ENCODE measurements at regions not wholly inside any gene's neighbourhood (a gene's known extent, or its start where the extent isn't known, plus 50 kb on each side); places are given as distances from the start of the nearest gene placed in this dataset.
A peak's percentile ranks its signal among the peaks of the same experiment; 100 is the strongest.

GRCh38 chr9:90368928-90369327 is 273.7 kb downstream of the DIRAS2 start:
- no peak for DNase-seq

- DNase-seq, result no peak
Measured at GRCh38 chr9:90379771-90380170, 262.9 kb downstream of the DIRAS2 start.

- DNase-seq, result no peak
Measured at GRCh38 chr9:90385146-90385545, 257.5 kb downstream of the DIRAS2 start.

DNA sequence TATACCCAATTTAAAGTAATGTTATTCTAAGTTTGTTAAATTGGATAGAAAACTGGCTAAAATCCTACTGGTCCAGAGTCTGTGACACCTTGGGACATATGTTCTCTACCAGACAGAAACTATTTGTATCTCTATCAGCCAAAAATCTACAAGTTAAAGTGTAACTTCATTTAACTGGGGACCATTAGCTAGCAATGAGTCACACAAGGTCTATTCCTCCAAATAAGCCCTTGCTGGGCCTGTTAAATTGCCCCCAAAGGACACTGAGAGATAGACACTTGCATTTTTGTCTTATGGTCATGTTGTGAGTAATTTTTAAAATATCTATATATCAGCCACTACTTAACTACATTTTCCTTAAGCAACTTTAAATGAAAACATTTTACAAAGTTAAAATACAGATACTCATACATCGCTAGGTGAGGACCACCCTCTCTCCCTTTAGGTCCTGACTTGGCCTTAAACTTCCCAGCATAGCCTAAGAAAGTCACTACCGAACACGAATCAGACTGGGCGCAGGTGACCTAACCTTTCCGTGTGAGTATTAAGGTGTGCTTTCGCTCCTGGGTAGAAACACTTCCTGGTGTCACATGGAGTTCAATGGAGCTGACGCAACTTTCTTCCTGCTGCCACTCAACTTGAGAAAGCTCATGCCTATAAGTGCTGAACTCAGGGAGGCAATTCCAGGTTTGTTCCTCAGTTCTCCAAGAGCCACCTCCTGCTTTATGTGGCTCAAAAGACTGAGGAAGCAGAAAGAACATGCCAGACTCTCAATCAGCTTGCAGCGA is 249.1 kb downstream of the DIRAS2 start:
- no peak for DNase-seq

- no peak for DNase-seq
Measured at GRCh38 chr9:90394871-90395270, 247.8 kb downstream of the DIRAS2 start.

DNA sequence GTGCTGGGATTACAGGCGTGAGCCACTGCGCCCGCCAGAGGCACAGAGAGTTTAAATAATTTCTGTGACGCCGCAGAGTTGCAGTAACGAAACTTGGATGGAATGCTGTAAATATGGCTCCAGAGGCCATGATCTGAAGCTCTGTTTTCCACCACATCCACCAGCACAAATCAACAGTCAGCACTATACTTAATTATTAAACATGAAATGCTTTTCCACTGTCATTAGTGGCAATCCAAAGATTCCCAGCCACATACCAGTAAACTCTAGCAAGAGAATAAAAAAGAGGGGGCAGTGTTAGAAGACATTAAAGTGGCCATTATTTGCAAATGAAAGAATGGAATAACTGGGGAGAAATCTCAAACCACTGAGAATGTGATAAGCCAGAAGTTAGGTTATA is 242.5 kb downstream of the DIRAS2 start:
- no peak for DNase-seq

DNA sequence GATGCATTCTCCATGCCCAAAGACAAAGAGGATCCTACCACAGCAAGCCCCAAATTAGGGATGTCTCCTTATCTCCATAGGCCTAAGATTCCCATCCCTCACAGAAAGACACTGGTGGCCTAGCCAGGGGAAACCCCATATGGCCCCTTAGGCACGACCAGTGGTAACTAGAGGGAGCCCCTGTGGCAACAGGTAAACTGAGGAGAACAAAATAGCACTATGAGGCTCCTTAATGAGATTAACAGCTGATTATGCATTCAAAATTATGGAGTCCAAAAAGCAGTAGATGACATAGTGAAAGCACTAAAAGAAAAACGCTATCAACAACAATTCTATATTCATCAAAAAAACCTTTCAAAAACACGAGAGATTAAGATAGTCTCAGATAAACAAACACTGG is 234.0 kb downstream of the DIRAS2 start:
- no peak for DNase-seq

DNA sequence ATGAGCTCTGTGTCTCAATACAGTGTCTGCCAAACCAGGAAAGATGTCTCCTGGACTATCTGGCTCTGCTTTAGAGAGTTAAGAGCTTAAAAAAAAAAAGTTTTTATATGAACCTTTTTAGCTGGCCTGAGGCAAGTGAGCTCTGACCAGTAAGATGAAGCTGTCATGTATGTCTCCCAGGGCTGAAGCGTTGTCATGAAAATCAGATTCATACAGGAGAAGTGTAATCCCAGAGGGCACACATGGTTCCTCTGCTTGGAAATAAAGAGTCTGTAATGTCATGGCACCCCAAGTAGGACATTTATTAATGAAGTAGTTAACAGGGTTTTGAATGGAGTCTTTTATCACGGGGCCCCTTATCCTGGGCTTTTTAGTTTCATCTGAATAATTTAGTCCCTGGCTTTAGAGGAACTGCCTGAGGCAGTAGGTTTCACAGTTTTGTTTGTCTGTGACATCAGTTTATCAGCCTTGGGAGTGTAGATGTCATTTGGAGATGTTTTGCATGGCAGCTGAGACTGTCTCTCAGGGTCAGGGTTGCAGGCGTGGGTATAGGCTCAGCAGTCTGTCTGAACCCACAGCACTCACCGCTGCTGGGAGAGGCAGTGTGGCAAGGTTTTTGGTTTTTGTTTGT is 223.3 kb downstream of the DIRAS2 start:
- no peak for DNase-seq

GRCh38 chr9:90420211-90420610 is 222.4 kb downstream of the DIRAS2 start:
- DNase-seq, result no peak

- DNase-seq, result peak in 1 of 2 donors; percentile 25
Measured at GRCh38 chr9:90420768-90421513, 221.7 kb downstream of the DIRAS2 start.

DNA sequence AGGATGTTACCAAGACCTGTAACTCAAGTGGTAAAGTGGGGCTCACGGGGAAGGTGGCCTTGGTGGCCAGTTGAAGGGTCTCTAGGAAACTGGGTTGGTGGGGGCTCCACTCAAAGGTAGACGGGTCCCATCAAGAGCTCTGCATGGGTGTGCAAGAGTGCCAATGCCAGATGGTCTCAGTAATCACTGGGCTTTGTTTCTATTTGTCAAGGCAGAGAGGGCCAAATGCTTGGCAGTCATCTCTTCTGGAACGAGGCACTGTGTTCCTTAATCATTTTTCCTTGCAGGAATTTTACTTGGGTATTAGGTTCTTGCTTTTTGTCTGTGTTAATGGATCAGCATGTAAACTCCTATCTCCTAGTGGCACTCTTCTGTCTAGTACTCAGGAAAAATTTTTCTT is 220.8 kb downstream of the DIRAS2 start:
- DNase-seq, result no peak

DNA sequence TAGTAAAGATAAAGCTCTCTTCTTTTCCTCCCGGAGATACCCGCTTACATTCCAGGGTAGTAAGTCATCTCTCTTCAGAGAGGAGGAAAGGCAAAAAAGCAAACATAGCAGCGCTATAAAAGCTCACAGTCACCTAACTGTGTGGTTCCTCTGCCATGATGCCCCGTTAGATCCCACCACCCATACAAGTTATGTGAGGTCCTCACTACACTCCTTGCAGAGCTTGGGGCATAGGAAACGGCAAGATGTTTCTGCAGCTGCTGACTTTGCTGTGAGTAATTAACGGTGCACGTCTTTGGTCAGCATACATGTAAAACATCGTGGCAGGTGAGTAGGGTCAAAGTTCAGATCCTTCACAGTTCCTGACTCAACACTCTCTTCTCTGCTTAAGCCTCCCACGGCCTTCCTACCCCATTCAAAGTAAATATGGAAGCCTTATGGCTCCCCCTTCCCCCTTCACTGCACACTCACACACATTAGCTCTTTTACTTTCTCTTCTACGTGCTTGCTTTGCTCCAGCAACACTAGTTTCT is 218.9 kb downstream of the DIRAS2 start:
- no peak for DNase-seq

DNA sequence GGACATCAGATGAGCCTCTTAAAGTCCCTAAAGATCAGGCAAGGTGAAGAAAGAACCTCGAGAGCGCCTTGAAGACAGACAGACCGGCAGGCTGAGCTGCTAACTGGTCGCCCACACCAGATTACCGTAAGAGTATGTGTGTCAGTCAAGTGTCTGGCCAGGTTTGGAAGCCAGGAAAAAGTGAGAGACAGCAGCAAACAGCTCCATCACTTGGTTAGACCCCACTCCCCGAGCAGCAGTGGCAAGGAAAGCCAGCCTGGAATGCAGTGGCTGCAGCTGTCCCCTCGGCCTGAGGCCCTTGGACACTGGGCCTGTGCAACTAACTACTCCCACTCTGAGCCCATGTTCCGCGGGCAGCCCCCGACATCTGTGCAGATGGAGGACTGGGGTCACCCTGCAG is 214.1 kb downstream of the DIRAS2 start:
- DNase-seq, result no peak

DNA sequence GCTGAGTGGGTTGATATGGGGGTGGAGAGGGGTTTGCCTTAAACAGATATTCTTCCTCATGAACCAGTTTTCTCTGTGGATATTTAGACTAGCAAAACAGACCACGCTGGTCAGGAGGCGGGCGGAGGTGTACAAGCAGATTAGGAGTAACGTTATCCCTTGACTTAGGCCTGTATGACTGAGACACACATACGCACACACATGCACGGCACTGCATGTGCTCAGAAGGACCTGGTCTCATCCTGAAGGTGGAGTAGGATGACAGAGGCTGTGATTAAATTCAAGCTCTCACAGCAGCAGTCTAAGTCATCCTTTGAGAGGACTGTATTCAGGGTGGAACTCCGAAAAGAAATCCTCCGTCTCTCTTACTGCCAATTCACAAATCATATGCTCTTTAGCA is 209.7 kb downstream of the DIRAS2 start:
- DNase-seq, result no peak

DNA sequence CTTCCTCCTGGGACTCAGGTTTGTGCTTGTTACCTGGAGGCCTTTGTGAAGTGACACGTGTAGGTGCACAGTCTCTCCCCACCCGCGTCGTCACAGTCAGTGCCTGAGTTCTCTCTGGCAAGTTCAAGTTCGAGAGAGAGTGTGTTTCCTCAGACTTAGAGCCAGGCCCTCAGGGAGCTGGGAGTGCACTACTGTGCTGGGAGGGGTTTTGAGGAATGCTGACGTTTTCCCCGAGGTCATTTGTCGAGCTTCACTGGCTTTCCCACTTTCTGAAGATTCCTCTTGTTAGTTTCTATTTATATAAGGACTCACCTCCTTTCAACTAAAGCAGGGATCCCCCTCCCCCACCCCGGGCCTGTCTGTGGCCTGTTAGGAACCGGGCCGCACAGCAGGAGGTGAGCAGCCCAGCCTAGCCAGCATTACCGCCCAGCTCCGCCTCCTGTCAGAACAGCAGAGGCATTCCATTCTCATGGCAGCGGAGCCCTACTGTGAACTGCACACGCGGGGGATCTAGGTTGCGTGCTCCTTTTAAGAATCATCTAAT is 209.2 kb downstream of the DIRAS2 start:
- peak; percentile 42 to 65 for DNase-seq

DNA sequence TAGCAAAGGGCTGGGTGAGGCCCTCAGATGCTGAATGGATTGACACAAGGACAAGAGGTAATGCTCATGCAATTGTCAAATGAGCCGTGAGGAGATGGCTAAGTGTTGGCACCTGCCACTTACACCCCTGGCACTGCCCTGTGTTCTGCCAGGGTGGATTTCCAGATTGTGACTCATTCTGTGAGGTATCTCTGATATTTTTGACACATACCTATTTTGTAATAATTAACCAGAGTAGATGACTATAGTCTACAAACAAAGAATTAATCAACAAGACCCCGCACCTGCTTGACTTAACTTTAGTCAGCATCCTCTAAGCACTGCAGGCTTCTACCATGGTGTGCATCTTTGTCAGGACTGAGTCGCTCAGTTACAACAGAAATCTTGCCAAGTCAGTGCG is 200.8 kb downstream of the DIRAS2 start:
- DNase-seq, result no peak

DNA sequence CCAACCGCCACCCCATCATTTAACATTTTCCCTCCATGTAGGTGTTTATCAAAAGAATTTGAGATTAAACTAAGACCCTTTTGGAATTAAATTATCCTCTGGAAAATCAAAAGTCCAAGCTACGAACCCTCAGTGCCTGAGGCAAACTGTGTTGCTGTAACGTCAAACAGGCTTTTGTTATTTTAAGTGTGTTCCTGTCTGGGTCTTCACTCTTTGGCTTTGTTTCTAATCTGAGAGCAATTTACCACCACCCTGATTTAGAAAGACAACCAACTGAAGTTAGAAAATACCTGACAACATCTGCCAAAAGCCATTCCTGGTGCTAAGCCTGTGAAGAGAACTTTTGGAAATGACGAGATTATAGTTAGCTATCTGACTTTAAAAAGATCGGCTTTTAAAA is 199.9 kb downstream of the DIRAS2 start:
- no peak for DNase-seq

DNA sequence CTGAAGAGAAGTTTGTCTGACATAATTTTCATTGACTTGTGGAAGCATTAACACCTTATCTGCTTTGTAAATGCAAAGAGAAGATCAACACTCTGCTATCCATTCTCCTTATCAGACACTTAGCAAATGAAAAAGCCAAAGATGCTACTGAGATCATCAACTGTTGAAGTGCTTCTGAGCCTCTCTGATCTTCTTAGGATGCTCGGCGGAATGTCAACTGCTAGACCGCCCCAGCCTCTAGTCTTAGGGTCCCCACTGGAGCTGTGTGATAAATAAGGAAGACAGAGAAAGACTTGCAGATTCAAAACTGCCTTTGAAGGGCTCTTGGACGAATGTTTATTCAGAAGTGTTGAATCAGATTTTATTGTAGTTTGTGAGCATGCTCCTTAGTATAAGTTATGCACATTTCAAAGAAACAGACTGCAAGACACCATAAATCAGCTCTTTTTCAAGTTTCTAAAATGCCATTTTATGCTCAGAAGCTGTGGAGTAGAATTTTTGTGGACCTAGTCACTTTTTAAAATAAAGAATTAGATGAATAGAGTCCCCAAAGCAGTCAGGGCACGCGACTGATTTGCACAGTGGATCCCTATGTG is 197.9 kb downstream of the DIRAS2 start:
- DNase-seq, result no peak

DNA sequence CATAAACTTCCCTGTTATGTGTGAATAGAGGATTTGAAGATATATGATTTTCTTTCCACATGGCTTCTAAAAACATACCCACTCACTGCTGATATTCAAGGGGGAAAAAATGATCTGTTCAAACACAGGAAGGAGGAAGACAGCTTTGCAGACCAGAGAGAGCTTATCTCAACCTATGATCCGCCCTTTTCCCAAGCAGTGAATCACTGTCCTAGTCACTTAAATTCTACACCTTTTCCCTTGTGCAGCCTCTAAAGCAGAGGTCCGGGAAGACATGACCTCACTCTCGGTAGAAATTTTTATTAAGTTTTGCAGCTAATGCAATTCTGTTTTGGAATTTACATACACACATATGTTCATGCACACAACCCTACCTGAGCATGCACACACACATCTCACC is 197.2 kb downstream of the DIRAS2 start:
- no peak for DNase-seq

DNA sequence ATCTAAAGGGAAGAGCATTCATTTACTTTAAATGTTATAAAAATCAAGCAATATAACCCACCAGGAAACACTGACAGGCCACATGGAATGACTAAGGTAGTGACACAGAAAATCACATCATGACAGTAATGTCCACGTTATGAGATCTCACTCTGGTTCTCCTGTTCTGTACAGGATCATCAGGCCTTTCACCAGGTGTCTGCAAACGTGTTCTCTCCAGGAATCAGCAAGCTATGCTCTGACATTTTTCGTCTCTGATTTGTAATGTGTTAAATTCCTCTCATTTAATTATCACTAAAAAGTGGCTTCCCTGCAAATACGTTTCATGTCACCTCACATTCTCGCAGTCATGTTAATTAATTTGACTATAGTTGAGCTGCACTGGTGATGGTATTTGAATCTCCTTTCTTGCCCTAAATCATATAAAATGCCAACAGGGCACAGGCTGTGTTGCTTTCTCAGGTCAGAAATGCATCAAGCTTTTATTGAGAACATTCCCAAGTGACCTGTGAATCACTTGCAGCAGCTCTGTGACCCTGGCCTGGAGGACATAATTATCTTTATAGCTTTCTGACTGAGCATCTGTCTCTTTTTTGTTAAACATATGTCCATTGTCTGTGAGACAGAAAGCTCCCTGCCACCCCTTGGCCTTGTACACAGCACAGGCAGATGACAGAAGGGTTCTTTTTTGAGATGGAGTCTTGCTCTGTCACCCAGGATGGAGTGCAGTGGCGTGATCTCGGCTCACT is 196.2 kb downstream of the DIRAS2 start:
- DNase-seq, result no peak

- no peak for DNase-seq
Measured at GRCh38 chr9:90447773-90448172, 194.9 kb downstream of the DIRAS2 start.
